ENCODE measurements at regions not wholly inside any gene's neighbourhood (a gene's known extent, or its start where the extent isn't known, plus 50 kb on each side); places are given as distances from the start of the nearest gene placed in this dataset.

GRCh38 chr11:80616070-80616800 is 1175.4 kb upstream of the TENM4 start:
- 83 to 86% (median 86%) methylated on average over 4 of the region's 4 CpGs for WGBS, 3 donors
- Histone ChIP-seq H3K27me3 (no peaks in the 10 kb centered on the region), H3K27ac (no peak overlapping the region), H3K4me1 (ENCODE audit: insufficient read depth) (no peaks in the 10 kb centered on the region), H3K36me3 (no peaks in the 10 kb centered on the region), H3K9me3 (no peaks in the 10 kb centered on the region), H3K4me3 (no peak overlapping the region)
- DNase-seq, result no peak
- no peak for TF ChIP-seq EP300 (IDR thresholded peaks at IDR 0.05)
- intact Hi-C loops (cut with DNase I), result no loop called here

GRCh38 chr11:80613655-80614054 is 1172.8 kb upstream of the TENM4 start:
- Histone ChIP-seq H3K4me3 (no peak overlapping the region), H3K4me1 (ENCODE audit: insufficient read depth) (no peaks in the 10 kb centered on the region), H3K27ac (no peak overlapping the region), H3K9me3 (no peaks in the 10 kb centered on the region), H3K36me3 (no peaks in the 10 kb centered on the region), H3K27me3 (no peaks in the 10 kb centered on the region)
- intact Hi-C loops (cut with DNase I), result no loop called here
- DNase-seq, result no peak
- 32 to 43% (median 41%) methylated on average over 2 of the region's 2 CpGs for WGBS, 3 donors
- TF ChIP-seq POLR2A (IDR thresholded peaks at IDR 0.05), result no peak
- no peak for TF ChIP-seq EP300 (IDR thresholded peaks at IDR 0.05)
- no peak for TF ChIP-seq CTCF (IDR thresholded peaks at IDR 0.05)

GRCh38 chr11:80610516-80610915 is 1169.7 kb upstream of the TENM4 start:
- no peaks in the 10 kb centered on the region for H3K27me3 ChIP-seq
- no peak overlapping the region for H3K4me3 ChIP-seq
- H3K27ac ChIP-seq, result no peak overlapping the region
- intact Hi-C loops (cut with DNase I), result no loop called here
- TF ChIP-seq EP300 (IDR thresholded peaks at IDR 0.05) (no peak), CTCF (IDR thresholded peaks at IDR 0.05) (no peak), POLR2A (IDR thresholded peaks at IDR 0.05) (no peak)
- 92 to 94% (median 94%) methylated on average over 7 of the region's 7 CpGs for WGBS, 3 donors
- DNase-seq, result no peak
- no peaks in the 10 kb centered on the region for H3K4me1 ChIP-seq (ENCODE audit: insufficient read depth)
- no peaks in the 10 kb centered on the region for H3K36me3 ChIP-seq
- H3K9me3 ChIP-seq, result no peaks in the 10 kb centered on the region

GRCh38 chr11:80603472-80603871 is 1162.6 kb upstream of the TENM4 start:
- intact Hi-C loops (cut with DNase I), result no loop called here
- Histone ChIP-seq H3K36me3 (no peaks in the 10 kb centered on the region), H3K27ac (no peak overlapping the region), H3K27me3 (no peaks in the 10 kb centered on the region), H3K9me3 (no peaks in the 10 kb centered on the region), H3K4me3 (no peak overlapping the region), H3K4me1 (ENCODE audit: insufficient read depth) (no peaks in the 10 kb centered on the region)
- WGBS, 3 donors, result 87 to 95% (median 93%) methylated on average over 2 of the region's 2 CpGs
- TF ChIP-seq EP300 (IDR thresholded peaks at IDR 0.05) (no peak), POLR2A (IDR thresholded peaks at IDR 0.05) (no peak), CTCF (IDR thresholded peaks at IDR 0.05) (no peak)
- no peak for DNase-seq

- 91 to 96% (median 96%) methylated on average over 6 of the region's 6 CpGs for WGBS, 3 donors
- Histone ChIP-seq H3K9me3 (no peaks in the 10 kb centered on the region), H3K36me3 (no peaks in the 10 kb centered on the region), H3K27me3 (no peaks in the 10 kb centered on the region), H3K4me1 (ENCODE audit: insufficient read depth) (no peaks in the 10 kb centered on the region), H3K4me3 (no peak overlapping the region), H3K27ac (no peak overlapping the region)
- TF ChIP-seq POLR2A (IDR thresholded peaks at IDR 0.05), result no peak
- TF ChIP-seq EP300 (IDR thresholded peaks at IDR 0.05), result no peak
- no peak for TF ChIP-seq CTCF (IDR thresholded peaks at IDR 0.05)
- intact Hi-C loops (cut with DNase I), result no loop called here
- DNase-seq, result no peak
Observed at GRCh38 chr11:80598905-80599304, 1158.1 kb upstream of the TENM4 start.
